ENCODE measurements at regions not wholly inside any gene's neighbourhood (a gene's known extent, or its start where the extent isn't known, plus 50 kb on each side); places are given as distances from the start of the nearest gene placed in this dataset.
"Not testable (repeated sequence)": the region's sequence is repeated elsewhere in the genome, so short reads cannot be mapped to it uniquely, and the experiment has no call there.

DNA sequence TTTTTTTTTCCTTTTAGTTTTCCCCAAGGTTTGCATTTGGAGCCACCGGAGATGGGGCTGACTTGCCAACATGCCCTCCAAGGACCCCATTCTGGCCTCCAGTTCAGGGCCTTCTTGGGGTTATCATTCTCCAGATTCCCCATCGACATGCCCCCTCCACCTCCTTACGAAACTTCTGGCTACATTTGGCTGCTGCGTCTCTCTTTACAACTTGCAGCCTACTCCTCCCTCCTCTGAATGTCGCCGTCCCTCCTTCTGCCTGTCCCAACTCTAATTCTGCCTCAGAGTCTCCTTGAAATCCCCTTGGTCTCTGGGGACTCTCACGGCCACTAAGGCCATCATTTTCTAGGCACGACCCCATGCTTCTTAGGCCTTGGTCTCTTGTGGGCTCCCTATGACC, 72.2 kb upstream of the PODXL start:
- DNase-seq (ENCODE audit: extremely low spot score): no peak
- TF ChIP-seq HDGF (IDR thresholded peaks at IDR 0.05; ENCODE audit: borderline replicate concordance) (no peak), FOXK2 (IDR thresholded peaks at IDR 0.05) (no peak), ELF4 (IDR thresholded peaks at IDR 0.05) (no peak), TARDBP (IDR thresholded peaks at IDR 0.05) (no peak), FOXM1 (IDR thresholded peaks at IDR 0.05; ENCODE audit: borderline replicate concordance) (no peak), SP1 (IDR thresholded peaks at IDR 0.05) (no peak)
- CTCF ChIA-PET: no interaction called here
- POLR2A ChIA-PET: no interaction called here

DNA sequence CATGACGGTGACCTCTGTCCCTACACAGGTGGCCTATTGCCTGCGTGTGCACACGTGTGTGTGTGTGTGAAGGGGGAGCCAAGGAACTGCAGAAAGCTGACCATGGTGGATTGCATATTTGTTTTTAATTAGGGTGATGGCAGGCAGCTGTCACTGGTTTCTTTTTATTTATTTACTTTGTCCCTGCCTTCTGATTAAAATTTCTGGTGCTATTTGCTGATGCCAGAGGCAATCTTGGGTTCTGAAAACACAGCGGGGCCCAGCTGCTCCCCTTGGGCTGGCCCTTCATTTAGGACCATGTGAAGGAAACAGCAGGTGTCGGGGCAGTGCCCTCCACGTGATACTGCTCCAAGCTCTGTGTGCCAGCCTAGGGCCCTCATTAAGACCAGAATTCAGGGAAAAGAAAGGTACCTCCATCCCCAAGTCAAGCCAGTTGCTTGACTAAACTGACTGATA, 71.3 kb upstream of the PODXL start:
- DNase-seq (ENCODE audit: extremely low spot score): no peak
- TF ChIP-seq NFRKB (IDR thresholded peaks at IDR 0.05) (no peak), CTBP1 (IDR thresholded peaks at IDR 0.05; ENCODE audit: borderline replicate concordance) (no peak), SUZ12 (IDR thresholded peaks at IDR 0.05) (no peak), BHLHE40 (IDR thresholded peaks at IDR 0.05; ENCODE audit: borderline replicate concordance) (no peak), LEF1 (IDR thresholded peaks at IDR 0.05; ENCODE audit: borderline replicate concordance) (no peak), TARDBP (IDR thresholded peaks at IDR 0.05) (no peak), PKNOX1 (IDR thresholded peaks at IDR 0.05) (no peak), ARNT (IDR thresholded peaks at IDR 0.05) (no peak), FOXK2 (IDR thresholded peaks at IDR 0.05) (no peak), FOXA1 (IDR thresholded peaks at IDR 0.05) (no peak)
- CTCF ChIA-PET: no interaction called here
- POLR2A ChIA-PET: no interaction called here

DNA sequence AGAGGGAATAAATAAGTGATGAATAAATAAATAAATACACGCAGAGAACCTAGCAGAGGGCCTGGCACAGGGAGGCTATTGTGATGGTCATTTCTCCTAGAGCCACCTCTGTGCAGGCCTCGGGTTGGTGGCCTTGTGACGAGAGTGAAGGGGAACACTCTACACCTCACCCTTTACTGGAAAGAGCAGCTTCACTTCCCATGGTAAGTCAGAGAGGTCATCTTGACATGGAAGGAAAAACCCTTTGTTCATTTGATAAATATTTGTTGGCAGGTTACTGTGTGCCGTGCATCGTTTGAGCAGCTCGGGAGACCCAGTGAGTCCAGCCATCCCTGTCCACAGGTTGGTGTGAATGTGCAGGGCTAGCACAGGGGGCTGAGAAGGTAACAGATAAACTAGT, 70.2 kb upstream of the PODXL start:
- ChIA-PET CTCF (no interaction called here), POLR2A (no interaction called here)
- no peak for TF ChIP-seq FOXA1 (IDR thresholded peaks at IDR 0.05)
- TF ChIP-seq SP1 (IDR thresholded peaks at IDR 0.05): no peak
- no peak for TF ChIP-seq ELF4 (IDR thresholded peaks at IDR 0.05)
- TF ChIP-seq HDGF (IDR thresholded peaks at IDR 0.05; ENCODE audit: borderline replicate concordance): no peak
- no peak for TF ChIP-seq LEF1 (IDR thresholded peaks at IDR 0.05; ENCODE audit: borderline replicate concordance)
- no peak for TF ChIP-seq FOXM1 (IDR thresholded peaks at IDR 0.05; ENCODE audit: borderline replicate concordance)
- no peak for TF ChIP-seq L3MBTL2 (conservative IDR thresholded peaks at IDR 0.05)
- TF ChIP-seq FOXK2 (IDR thresholded peaks at IDR 0.05): no peak
- TF ChIP-seq SUZ12 (IDR thresholded peaks at IDR 0.05): no peak
- no peak for TF ChIP-seq ZNF384 (IDR thresholded peaks at IDR 0.05)
- no peak for TF ChIP-seq BHLHE40 (IDR thresholded peaks at IDR 0.05; ENCODE audit: borderline replicate concordance)
- TF ChIP-seq TARDBP (IDR thresholded peaks at IDR 0.05): no peak
- TF ChIP-seq ARNT (IDR thresholded peaks at IDR 0.05): no peak
- no peak for TF ChIP-seq CTBP1 (IDR thresholded peaks at IDR 0.05; ENCODE audit: borderline replicate concordance)
- TF ChIP-seq NFRKB (IDR thresholded peaks at IDR 0.05): no peak
- no peak for TF ChIP-seq PKNOX1 (IDR thresholded peaks at IDR 0.05)
- no peak for DNase-seq (ENCODE audit: extremely low spot score)

DNA sequence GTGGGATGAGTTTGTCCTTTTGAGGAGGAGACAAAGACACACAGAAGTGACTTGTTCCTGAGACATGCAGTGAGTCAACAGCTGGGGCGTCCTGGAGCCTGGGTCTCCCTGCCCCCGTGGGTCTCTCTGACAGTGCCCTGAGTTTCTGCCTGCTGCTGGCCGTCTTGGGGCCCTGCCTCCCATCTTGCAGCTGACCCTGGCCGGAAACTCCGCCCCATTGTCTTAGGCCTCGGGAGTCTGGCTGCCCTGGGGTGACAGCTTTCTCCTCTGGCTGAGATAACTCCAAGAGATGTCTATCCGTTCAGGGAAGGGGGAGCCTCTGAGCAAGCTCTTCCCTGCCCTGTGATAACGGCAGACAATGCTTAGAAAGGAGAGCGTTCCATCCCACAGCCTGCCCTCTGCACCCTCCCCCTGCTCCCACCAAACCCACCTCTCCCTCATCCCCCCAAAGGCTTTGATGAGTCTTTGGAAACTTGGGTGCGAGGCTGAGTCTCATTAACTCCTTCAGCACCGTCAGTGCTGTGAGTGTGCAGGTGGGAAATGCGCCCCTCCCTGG, 69.5 kb upstream of the PODXL start:
- TF ChIP-seq FOXK2 (IDR thresholded peaks at IDR 0.05) (no peak), HDGF (IDR thresholded peaks at IDR 0.05; ENCODE audit: borderline replicate concordance) (no peak), ARNT (IDR thresholded peaks at IDR 0.05) (no peak), SUZ12 (IDR thresholded peaks at IDR 0.05) (no peak), PKNOX1 (IDR thresholded peaks at IDR 0.05) (no peak), BHLHE40 (IDR thresholded peaks at IDR 0.05; ENCODE audit: borderline replicate concordance) (no peak), LEF1 (IDR thresholded peaks at IDR 0.05; ENCODE audit: borderline replicate concordance) (no peak), ZNF384 (IDR thresholded peaks at IDR 0.05) (no peak), NFRKB (IDR thresholded peaks at IDR 0.05) (no peak), ELF4 (IDR thresholded peaks at IDR 0.05) (no peak), FOXA1 (IDR thresholded peaks at IDR 0.05) (no peak)
- CTCF ChIA-PET: no interaction called here
- POLR2A ChIA-PET: no interaction called here
- no peak for DNase-seq (ENCODE audit: extremely low spot score)

DNA sequence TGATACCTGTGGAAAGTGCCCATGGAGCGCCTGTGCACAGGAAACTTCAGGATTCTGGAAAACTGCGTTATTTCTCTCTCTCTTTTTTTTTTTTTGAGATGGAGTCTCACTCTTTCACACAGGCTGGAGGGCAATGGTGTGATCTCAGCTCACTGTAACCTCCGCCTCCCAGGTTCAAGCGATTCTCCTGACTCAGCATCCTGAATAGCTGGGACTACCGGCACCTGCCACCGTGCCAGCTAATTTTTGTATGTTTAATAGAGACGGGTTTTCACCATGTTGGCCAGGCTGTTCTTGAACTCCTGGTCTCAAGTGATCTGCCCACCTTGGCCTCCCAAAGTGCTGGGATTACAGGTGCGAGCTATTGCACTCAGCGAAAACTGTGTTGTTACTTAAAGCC, 68.9 kb upstream of the PODXL start:
- POLR2A ChIA-PET; DNase-seq (ENCODE audit: extremely low spot score): not testable (repeated sequence)
- CTCF ChIA-PET: interaction anchor here (0.6 kb wide), 1 partner anchor 952 kb away, joined by 8 read pairs; no protein-coding TSS in a partner anchor

GRCh38 chr7:131624536-131624935, 68.1 kb upstream of the PODXL start:
- DNase-seq (ENCODE audit: extremely low spot score): no peak
- no peak for TF ChIP-seq FOXK2 (IDR thresholded peaks at IDR 0.05)
- no peak for TF ChIP-seq ZNF384 (IDR thresholded peaks at IDR 0.05)
- TF ChIP-seq FOXM1 (IDR thresholded peaks at IDR 0.05; ENCODE audit: borderline replicate concordance): no peak
- no peak for TF ChIP-seq LEF1 (IDR thresholded peaks at IDR 0.05; ENCODE audit: borderline replicate concordance)
- no peak for TF ChIP-seq ARNT (IDR thresholded peaks at IDR 0.05)
- TF ChIP-seq PKNOX1 (IDR thresholded peaks at IDR 0.05): no peak
- TF ChIP-seq SUZ12 (IDR thresholded peaks at IDR 0.05): no peak
- no peak for TF ChIP-seq FOXA1 (IDR thresholded peaks at IDR 0.05)
- no peak for TF ChIP-seq CTBP1 (IDR thresholded peaks at IDR 0.05; ENCODE audit: borderline replicate concordance)
- TF ChIP-seq NFRKB (IDR thresholded peaks at IDR 0.05): no peak
- TF ChIP-seq SP1 (IDR thresholded peaks at IDR 0.05): no peak
- TF ChIP-seq L3MBTL2 (conservative IDR thresholded peaks at IDR 0.05): no peak
- no peak for TF ChIP-seq TARDBP (IDR thresholded peaks at IDR 0.05)
- no peak for TF ChIP-seq HDGF (IDR thresholded peaks at IDR 0.05; ENCODE audit: borderline replicate concordance)
- TF ChIP-seq BHLHE40 (IDR thresholded peaks at IDR 0.05; ENCODE audit: borderline replicate concordance): no peak
- no peak for TF ChIP-seq ELF4 (IDR thresholded peaks at IDR 0.05)
- POLR2A ChIA-PET: no interaction called here
- CTCF ChIA-PET: interaction anchor here (0.6 kb wide), 1 partner anchor 953 kb away, joined by 8 read pairs; no protein-coding TSS in a partner anchor
